GM12875 (cell line): ENCODE measurements at regions not wholly inside any gene's neighbourhood (a gene's known extent, or its start where the extent isn't known, plus 50 kb on each side); places are given as distances from the start of the nearest gene placed in this dataset.

ENCODE experiments used
- H3K4me3 ChIP-seq: one replicate; pipeline ENCODE4 v1.5.1; 2011; ENCODE audit warnings: low read depth, low read length, control low read depth
- CTCF ChIP-seq: IDR thresholded peaks from 2 replicates; pipeline ENCODE4 v1.5.1; 2011; ENCODE audit warnings: low read depth, mild to moderate bottlenecking, control low read depth, inconsistent platforms, low read length, moderate library complexity, borderline replicate concordance; ENCODE audit not compliant: insufficient read depth

DNA sequence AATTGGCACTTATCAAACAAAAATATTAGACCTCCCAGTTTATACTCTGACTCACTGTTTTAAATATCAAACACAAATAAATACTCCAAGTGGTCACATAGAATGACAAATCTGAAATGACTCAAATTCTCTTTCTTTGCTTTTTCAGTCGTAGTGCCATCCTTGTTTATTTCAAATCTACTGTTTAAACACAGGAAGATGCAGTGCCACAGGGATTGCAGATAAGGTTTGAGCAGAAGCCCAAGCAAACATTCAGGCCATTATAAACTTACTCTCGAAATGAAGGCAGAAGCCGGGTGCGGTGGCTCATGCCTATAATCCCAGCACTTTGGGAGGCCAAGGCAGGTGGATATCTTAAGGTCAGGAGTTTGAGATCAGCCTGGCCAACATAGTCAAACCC is 255.4 kb upstream of the PLXNA2 start:
- TF ChIP-seq CTCF = no peak
- no peak overlapping the region for H3K4me3 ChIP-seq

GRCh38 chr1:208500375-208500774 is 256.2 kb upstream of the PLXNA2 start:
- H3K4me3 ChIP-seq = no peak overlapping the region
- no peak for TF ChIP-seq CTCF

- TF ChIP-seq CTCF = no peak
- no peak overlapping the region for H3K4me3 ChIP-seq
Observed at GRCh38 chr1:208501542-208501941, 257.4 kb upstream of the PLXNA2 start.

GRCh38 chr1:208503787-208504186 is 259.6 kb upstream of the PLXNA2 start:
- TF ChIP-seq CTCF = no peak
- no peak overlapping the region for H3K4me3 ChIP-seq

DNA sequence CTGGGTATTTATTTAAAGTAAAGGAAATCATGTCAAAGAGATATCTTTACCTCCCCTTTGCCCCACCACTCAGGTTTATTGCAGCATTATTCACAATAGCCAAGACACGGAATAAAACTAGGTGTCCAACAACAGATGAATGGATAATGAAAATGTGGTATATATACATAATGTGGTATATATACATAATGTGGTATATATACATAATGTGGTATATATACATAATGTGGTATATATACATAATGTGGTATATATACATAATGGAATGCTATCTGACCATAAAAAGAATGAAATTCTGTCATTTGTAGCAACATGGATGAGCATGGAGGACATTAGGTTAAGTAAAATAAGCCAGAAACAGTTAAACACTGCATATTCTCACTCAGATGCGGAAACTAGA is 262.6 kb upstream of the PLXNA2 start:
- no peak for TF ChIP-seq CTCF

GRCh38 chr1:208509072-208509471 is 264.9 kb upstream of the PLXNA2 start:
- no peak for TF ChIP-seq CTCF
- no peak overlapping the region for H3K4me3 ChIP-seq

More for the DNA sequence above, 262.6 kb upstream of the PLXNA2 start:
- H3K4me3 ChIP-seq = no peak overlapping the region

DNA sequence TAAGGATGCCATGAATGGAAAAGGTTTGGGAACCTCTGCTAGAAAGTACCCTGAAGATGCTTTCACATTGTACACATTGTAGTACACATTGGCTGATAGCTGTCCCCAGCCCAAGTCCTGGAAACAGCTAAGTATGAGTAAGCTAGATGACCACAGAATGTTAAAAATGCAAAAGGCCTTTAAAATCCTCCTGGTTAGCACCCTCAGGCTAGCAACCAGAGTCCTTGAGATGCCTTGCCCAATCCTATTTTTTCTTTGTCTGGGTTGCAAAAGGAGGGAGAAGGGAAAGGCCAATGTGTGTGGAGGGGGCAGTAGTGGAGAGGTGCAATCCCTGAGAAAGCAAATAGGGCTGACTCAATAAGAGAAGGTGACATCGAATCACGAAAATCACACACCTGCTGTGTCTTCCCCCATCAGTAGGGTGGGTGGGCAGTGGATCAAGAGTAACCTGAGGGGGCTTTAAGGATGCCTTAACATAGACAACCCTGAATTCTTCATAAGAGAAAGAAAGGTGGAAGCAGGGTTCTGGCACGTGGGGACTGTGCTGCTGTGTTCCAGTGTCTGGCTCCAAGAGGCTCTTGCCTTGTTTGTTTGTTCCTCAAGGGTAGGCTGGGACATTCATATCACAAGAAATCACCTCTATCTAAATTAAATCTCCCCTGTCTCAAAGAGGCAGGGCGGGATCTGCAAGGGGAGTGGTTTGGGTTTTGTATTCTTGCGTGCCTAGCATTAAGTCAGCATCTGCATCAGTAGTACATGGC is 266.2 kb upstream of the PLXNA2 start:
- no peak overlapping the region for H3K4me3 ChIP-seq
- no peak for TF ChIP-seq CTCF
